HCT116 (cell line): ENCODE measurements at regions not wholly inside any gene's neighbourhood (a gene's known extent, or its start where the extent isn't known, plus 50 kb on each side); places are given as distances from the start of the nearest gene placed in this dataset.

Source experiments
- ATAC-seq: fragments of 200-7000 bp; cut with Tn5 transposase; 2 replicates; pipeline ENCODE4 v1.9.1; 2020; ENCODE audit warnings: mild to moderate bottlenecking, moderate library complexity
- BruUV-seq: library from RNA; stranded (reverse); fragments of 400-500 nt; replicated peaks from 2 replicates; lab custom pipeline; 2021; lab: Mats Ljungman, UMichigan
- CTCF ChIA-PET: fragments of 300-600 bp; sonication (Branson Sonifier 250); formaldehyde crosslinking; loops from one replicate; lab custom pipeline; 2021; ENCODE audit warnings: antibody characterized with exemption; lab: Charles Lee
- POLR2A ChIA-PET: fragments of 300-600, 350-600 bp; sonication (Branson Sonifier 250); formaldehyde crosslinking; loops from one replicate; lab custom pipeline; 2021; ENCODE audit warnings: antibody characterized with exemption; lab: Charles Lee
- RAD21 ChIA-PET, 2 experiments: fragments of 300-600 bp; sonication (Branson Sonifier 250); formaldehyde crosslinking; loops; one replicate each; lab custom pipeline; 2023; ENCODE audit warnings: low total read pairs in 2 of 2; ENCODE audit not compliant: uncharacterized antibody in 2 of 2, unreplicated experiment in 2 of 2, low non-redundant PET in 1 of 2; lab: Charles Lee
- DNase-seq: peaks from one replicate; pipeline ENCODE4 v3.0.0-alpha.2; 2010; ENCODE audit warnings: low read depth, low spot score
- H2AFZ ChIP-seq: fragments of 200-600 bp; shearing (Covaris generic), sonication (generic); 2 replicates; pipeline ENCODE4 v1.6.1; 2017; ENCODE audit warnings: low read depth, mixed run types, mixed read lengths, antibody characterized with exemption, low read length; ENCODE audit not compliant: poor library complexity, severe bottlenecking
- H3K27ac ChIP-seq: 2 replicates; pipeline ENCODE4 v1.5.1; 2012; ENCODE audit warnings: low read depth, low read length
- H3K27me3 ChIP-seq: fragments of 200-600 bp; sonication (generic); 2 replicates; pipeline ENCODE4 v1.6.1; 2016; ENCODE audit warnings: mixed run types, low read length, mixed read lengths; ENCODE audit not compliant: insufficient read depth
- H3K36me3 ChIP-seq, 2 experiments: fragments of 200-500 bp in 1 of 2; fragments of 200-600 bp in 1 of 2; sonication (Bioruptor generic) in 1 of 2; sonication (generic) in 1 of 2; 2 replicates each; pipeline versions ENCODE4 v1.5.1 to v1.6.1; 2014 to 2016; ENCODE audit warnings: low read length in 2 of 2, inconsistent platforms in 1 of 2, mixed read lengths in 1 of 2, mixed run types in 1 of 2; ENCODE audit not compliant: insufficient read depth in 2 of 2, control insufficient read depth in 1 of 2
- H3K4me1 ChIP-seq, 2 experiments: fragments of 200-600 bp in 1 of 2; sonication (generic) in 1 of 2; 2 replicates each; pipeline versions ENCODE4 v1.5.1 to v1.6.1; 2012 to 2017; ENCODE audit warnings: low read length in 2 of 2, inconsistent platforms in 1 of 2, mild to moderate bottlenecking in 1 of 2, mixed read lengths in 1 of 2, mixed run types in 1 of 2, moderate library complexity in 1 of 2; ENCODE audit not compliant: insufficient read depth in 2 of 2, control insufficient read depth in 1 of 2
- H3K4me2 ChIP-seq: fragments of 200-600 bp; sonication (generic); 2 replicates; pipeline ENCODE4 v1.6.1; 2017; ENCODE audit warnings: mixed run types, low read length, mixed read lengths
- H3K4me3 ChIP-seq, 2 experiments: fragments of 200-600 bp in 1 of 2; sonication (generic) in 1 of 2; replicated peaks in 1 of 2; 2 replicates each; pipeline ENCODE4 v1.5.1; 2011 to 2016; ENCODE audit warnings: low read length in 2 of 2, control low read depth in 1 of 2, low read depth in 1 of 2, mild to moderate bottlenecking in 1 of 2, mixed read lengths in 1 of 2, mixed run types in 1 of 2
- H3K79me2 ChIP-seq: fragments of 200-600 bp; sonication (generic); 2 replicates; pipeline ENCODE4 v1.6.1; 2017; ENCODE audit warnings: mild to moderate bottlenecking, mixed run types, low read length, moderate library complexity, mixed read lengths; ENCODE audit not compliant: insufficient read depth
- H3K9ac ChIP-seq: fragments of 200-600 bp; sonication (generic); 2 replicates; pipeline ENCODE4 v1.6.1; 2016; ENCODE audit warnings: low read length, mixed read lengths
- H3K9me2 ChIP-seq: fragments of 200-600 bp; sonication (generic), shearing (Covaris generic); 2 replicates; pipeline ENCODE4 v1.6.1; 2017; ENCODE audit warnings: mixed run types, mild to moderate bottlenecking, moderate library complexity; ENCODE audit not compliant: insufficient read depth
- H3K9me3 ChIP-seq, 2 experiments: fragments of 200-500 bp in 1 of 2; fragments of 200-600 bp in 1 of 2; sonication (Bioruptor generic) in 1 of 2; sonication (generic) in 1 of 2; 2 replicates each; pipeline ENCODE4 v1.6.1; 2014 to 2017; ENCODE audit warnings: low read length in 2 of 2, mixed read lengths in 2 of 2, inconsistent platforms in 1 of 2, low read depth in 1 of 2, mild to moderate bottlenecking in 1 of 2, mixed run types in 1 of 2, moderate library complexity in 1 of 2; ENCODE audit not compliant: control insufficient read depth in 1 of 2, insufficient read depth in 1 of 2
- H4K20me1 ChIP-seq: fragments of 200-600 bp; sonication (generic), shearing (Covaris generic); 2 replicates; pipeline ENCODE4 v1.6.1; 2017; ENCODE audit warnings: mixed run types, mild to moderate bottlenecking, moderate library complexity; ENCODE audit not compliant: insufficient read depth
- CBX3 ChIP-seq: IDR thresholded peaks from 2 replicates; pipeline ENCODE4 v1.6.1; 2012; ENCODE audit warnings: low read depth
- CEBPB ChIP-seq: IDR thresholded peaks from 2 replicates; pipeline ENCODE4 v1.6.1; 2012; ENCODE audit warnings: low read depth
- EGR1 ChIP-seq: IDR thresholded peaks from 2 replicates; pipeline ENCODE4 v1.6.1; 2012; ENCODE audit warnings: low read depth
- EZH2 ChIP-seq: fragments of 200-600 bp; sonication (generic); IDR thresholded peaks from 2 replicates; pipeline ENCODE4 v1.6.1; 2017; ENCODE audit warnings: antibody characterized with exemption, mixed run types
- FOSL1 ChIP-seq: IDR thresholded peaks from 2 replicates; pipeline ENCODE4 v1.6.1; 2012; ENCODE audit warnings: low read depth
- POLR2A ChIP-seq: IDR thresholded peaks from 2 replicates; pipeline ENCODE4 v1.7.0; 2011; ENCODE audit warnings: borderline replicate concordance; ENCODE audit not compliant: insufficient read depth, insufficient read length; ENCODE audit errors: extremely low read depth
- RAD21 ChIP-seq: IDR thresholded peaks from 2 replicates; pipeline ENCODE4 v1.6.1; 2012; ENCODE audit warnings: low read depth, mild to moderate bottlenecking
- SIN3A ChIP-seq: IDR thresholded peaks from 2 replicates; pipeline ENCODE4 v1.6.1; 2012; ENCODE audit warnings: low read depth
- SP1 ChIP-seq: IDR thresholded peaks from 2 replicates; pipeline ENCODE4 v1.6.1; 2012; ENCODE audit warnings: low read depth
- TCF7L2 ChIP-seq: IDR thresholded peaks from 2 replicates; pipeline ENCODE4 v1.7.0; 2011; ENCODE audit warnings: borderline replicate concordance, inconsistent platforms; ENCODE audit not compliant: insufficient read depth, insufficient read length; ENCODE audit errors: extremely low read depth
- YY1 ChIP-seq: IDR thresholded peaks from 2 replicates; pipeline ENCODE4 v1.6.1; 2011; ENCODE audit warnings: low read length, low read depth, moderate library complexity, mild to moderate bottlenecking; ENCODE audit not compliant: insufficient replicate concordance; ENCODE audit errors: extremely low read depth
- ZFX ChIP-seq: fragments of 450-650 bp; IDR thresholded peaks from 2 replicates; pipeline ENCODE4 v1.6.1; 2017
- ZNF274 ChIP-seq: fragments of 200-500 bp; sonication (Bioruptor generic); IDR thresholded peaks from 2 replicates; pipeline ENCODE4 v1.6.1; 2014; ENCODE audit warnings: mild to moderate bottlenecking, low read depth, low read length, inconsistent platforms
- intact Hi-C: fragments of 100-400 bp; cut with micrococcal nuclease; formaldehyde crosslinking; loops from 2 replicates; pipeline ENCODE4 v1.10.0; 2022
- TF ChIP-seq, protein P1 (sequence below), 3 experiments: fragments of 200-600 bp in 1 of 3; sonication (generic) in 1 of 3; IDR thresholded peaks in 2 of 3; conservative IDR thresholded peaks in 1 of 3; 2 replicates each; pipeline ENCODE4 v1.5.1; 2012 to 2017; ENCODE audit warnings: low read depth in 2 of 3, low read length in 2 of 3, antibody characterized with exemption in 1 of 3, borderline replicate concordance in 1 of 3, control low read depth in 1 of 3, mild to moderate bottlenecking in 1 of 3, mixed read lengths in 1 of 3, mixed run types in 1 of 3, moderate library complexity in 1 of 3; ENCODE audit not compliant: insufficient read depth in 1 of 3
- TF ChIP-seq, protein P2 (sequence below): IDR thresholded peaks from 2 replicates; pipeline ENCODE4 v1.6.1; 2011; ENCODE audit warnings: mild to moderate bottlenecking, low read length, moderate library complexity; ENCODE audit not compliant: insufficient replicate concordance; ENCODE audit errors: extremely low read depth
- TF ChIP-seq, protein P3 (sequence below): IDR thresholded peaks from 2 replicates; pipeline ENCODE4 v1.6.1; 2012
- TF ChIP-seq, protein P4 (sequence below): IDR thresholded peaks from 2 replicates; pipeline ENCODE4 v1.6.1; 2012
- TF ChIP-seq, protein P5 (sequence below): IDR thresholded peaks from 2 replicates; pipeline ENCODE4 v1.6.1; 2012; ENCODE audit warnings: low read depth

DNA sequence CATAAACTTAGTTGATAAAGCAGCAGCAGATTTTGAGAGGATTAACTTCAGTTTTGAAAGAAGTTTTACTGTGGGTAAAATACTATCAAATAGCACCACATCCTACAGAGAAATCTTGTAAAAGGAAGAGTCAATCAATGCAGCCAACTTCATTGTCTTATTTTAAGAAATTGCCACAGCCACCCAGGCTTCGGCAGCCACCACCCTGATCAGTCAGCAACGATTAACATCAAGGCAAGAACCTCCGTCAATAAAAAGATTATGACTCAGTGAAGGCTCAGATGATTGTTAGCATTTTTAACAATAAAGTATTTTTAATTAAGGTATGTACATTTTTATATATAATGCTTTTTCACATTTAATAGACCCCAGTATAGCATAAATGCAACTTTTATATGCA lies 122.3 kb upstream of the NR4A3 start:
- no peak for ATAC-seq
- TF ChIP-seq CBX3 (no peak), POLR2A (no peak), CEBPB (no peak), FOSL1 (no peak), YY1 (no peak), TCF7L2 (no peak), SIN3A (no peak), ZFX (no peak), RAD21 (no peak), EGR1 (no peak), EZH2 (no peak), SP1 (no peak), ZNF274 (no peak)
- TF ChIP-seq, protein P1, sequence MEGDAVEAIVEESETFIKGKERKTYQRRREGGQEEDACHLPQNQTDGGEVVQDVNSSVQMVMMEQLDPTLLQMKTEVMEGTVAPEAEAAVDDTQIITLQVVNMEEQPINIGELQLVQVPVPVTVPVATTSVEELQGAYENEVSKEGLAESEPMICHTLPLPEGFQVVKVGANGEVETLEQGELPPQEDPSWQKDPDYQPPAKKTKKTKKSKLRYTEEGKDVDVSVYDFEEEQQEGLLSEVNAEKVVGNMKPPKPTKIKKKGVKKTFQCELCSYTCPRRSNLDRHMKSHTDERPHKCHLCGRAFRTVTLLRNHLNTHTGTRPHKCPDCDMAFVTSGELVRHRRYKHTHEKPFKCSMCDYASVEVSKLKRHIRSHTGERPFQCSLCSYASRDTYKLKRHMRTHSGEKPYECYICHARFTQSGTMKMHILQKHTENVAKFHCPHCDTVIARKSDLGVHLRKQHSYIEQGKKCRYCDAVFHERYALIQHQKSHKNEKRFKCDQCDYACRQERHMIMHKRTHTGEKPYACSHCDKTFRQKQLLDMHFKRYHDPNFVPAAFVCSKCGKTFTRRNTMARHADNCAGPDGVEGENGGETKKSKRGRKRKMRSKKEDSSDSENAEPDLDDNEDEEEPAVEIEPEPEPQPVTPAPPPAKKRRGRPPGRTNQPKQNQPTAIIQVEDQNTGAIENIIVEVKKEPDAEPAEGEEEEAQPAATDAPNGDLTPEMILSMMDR (IDR thresholded peaks at IDR 0.05 in 2 of 3, conservative IDR thresholded peaks at IDR 0.05 in 1 of 3; ENCODE audit: borderline replicate concordance in 1 of 3, insufficient read depth in 1 of 3, low read depth in 2 of 3, low read length in 2 of 3): no peak
- TF ChIP-seq, protein P2, sequence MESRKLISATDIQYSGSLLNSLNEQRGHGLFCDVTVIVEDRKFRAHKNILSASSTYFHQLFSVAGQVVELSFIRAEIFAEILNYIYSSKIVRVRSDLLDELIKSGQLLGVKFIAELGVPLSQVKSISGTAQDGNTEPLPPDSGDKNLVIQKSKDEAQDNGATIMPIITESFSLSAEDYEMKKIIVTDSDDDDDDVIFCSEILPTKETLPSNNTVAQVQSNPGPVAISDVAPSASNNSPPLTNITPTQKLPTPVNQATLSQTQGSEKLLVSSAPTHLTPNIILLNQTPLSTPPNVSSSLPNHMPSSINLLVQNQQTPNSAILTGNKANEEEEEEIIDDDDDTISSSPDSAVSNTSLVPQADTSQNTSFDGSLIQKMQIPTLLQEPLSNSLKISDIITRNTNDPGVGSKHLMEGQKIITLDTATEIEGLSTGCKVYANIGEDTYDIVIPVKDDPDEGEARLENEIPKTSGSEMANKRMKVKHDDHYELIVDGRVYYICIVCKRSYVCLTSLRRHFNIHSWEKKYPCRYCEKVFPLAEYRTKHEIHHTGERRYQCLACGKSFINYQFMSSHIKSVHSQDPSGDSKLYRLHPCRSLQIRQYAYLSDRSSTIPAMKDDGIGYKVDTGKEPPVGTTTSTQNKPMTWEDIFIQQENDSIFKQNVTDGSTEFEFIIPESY: no peak
- TF ChIP-seq, protein P3, sequence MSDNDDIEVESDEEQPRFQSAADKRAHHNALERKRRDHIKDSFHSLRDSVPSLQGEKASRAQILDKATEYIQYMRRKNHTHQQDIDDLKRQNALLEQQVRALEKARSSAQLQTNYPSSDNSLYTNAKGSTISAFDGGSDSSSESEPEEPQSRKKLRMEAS: no peak
- TF ChIP-seq, protein P4, sequence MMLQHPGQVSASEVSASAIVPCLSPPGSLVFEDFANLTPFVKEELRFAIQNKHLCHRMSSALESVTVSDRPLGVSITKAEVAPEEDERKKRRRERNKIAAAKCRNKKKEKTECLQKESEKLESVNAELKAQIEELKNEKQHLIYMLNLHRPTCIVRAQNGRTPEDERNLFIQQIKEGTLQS: no peak
- TF ChIP-seq, protein P5, sequence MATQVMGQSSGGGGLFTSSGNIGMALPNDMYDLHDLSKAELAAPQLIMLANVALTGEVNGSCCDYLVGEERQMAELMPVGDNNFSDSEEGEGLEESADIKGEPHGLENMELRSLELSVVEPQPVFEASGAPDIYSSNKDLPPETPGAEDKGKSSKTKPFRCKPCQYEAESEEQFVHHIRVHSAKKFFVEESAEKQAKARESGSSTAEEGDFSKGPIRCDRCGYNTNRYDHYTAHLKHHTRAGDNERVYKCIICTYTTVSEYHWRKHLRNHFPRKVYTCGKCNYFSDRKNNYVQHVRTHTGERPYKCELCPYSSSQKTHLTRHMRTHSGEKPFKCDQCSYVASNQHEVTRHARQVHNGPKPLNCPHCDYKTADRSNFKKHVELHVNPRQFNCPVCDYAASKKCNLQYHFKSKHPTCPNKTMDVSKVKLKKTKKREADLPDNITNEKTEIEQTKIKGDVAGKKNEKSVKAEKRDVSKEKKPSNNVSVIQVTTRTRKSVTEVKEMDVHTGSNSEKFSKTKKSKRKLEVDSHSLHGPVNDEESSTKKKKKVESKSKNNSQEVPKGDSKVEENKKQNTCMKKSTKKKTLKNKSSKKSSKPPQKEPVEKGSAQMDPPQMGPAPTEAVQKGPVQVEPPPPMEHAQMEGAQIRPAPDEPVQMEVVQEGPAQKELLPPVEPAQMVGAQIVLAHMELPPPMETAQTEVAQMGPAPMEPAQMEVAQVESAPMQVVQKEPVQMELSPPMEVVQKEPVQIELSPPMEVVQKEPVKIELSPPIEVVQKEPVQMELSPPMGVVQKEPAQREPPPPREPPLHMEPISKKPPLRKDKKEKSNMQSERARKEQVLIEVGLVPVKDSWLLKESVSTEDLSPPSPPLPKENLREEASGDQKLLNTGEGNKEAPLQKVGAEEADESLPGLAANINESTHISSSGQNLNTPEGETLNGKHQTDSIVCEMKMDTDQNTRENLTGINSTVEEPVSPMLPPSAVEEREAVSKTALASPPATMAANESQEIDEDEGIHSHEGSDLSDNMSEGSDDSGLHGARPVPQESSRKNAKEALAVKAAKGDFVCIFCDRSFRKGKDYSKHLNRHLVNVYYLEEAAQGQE: no peak

More for the DNA sequence above, 122.3 kb upstream of the NR4A3 start:
- Histone ChIP-seq H3K27ac (no peak overlapping the region), H4K20me1 (no peaks in the 10 kb centered on the region), H3K79me2 (no peaks in the 10 kb centered on the region), H3K9ac (no peak overlapping the region), H3K4me2 (no peak overlapping the region), H3K4me1 (no peaks in the 10 kb centered on the region), H3K9me2 (peaks cover 4% of the 10 kb centered on the region; the same call in 1 of the 2 replicates), H3K4me3 (no peak overlapping the region), H3K36me3 (no peaks in the 10 kb centered on the region), H3K27me3 (no peaks in the 10 kb centered on the region), H2AFZ (no peak overlapping the region), H3K9me3 (no peaks in the 10 kb centered on the region; a peak in 1 of 4 replicates)
- no TSS peak for BruUV-seq
- intact Hi-C loops: no loop called here
- POLR2A ChIA-PET: no interaction called here
- RAD21 ChIA-PET: no interaction called here
- no peak for DNase-seq
- CTCF ChIA-PET: no interaction called here
